ENCODE measurements at regions not wholly inside any gene's neighbourhood (a gene's known extent, or its start where the extent isn't known, plus 50 kb on each side); places are given as distances from the start of the nearest gene placed in this dataset.

GRCh38 chr4:141430686-141431085 is 205.7 kb upstream of the IL15 start:
- TF ChIP-seq CTCF (IDR thresholded peaks at IDR 0.05) = no peak
- no peak for TF ChIP-seq POLR2A (IDR thresholded peaks at IDR 0.05)

Data from body of pancreas (tissue), 4 donors.